Psoas muscle (tissue), 7 donors: ENCODE measurements at regions not wholly inside any gene's neighbourhood (a gene's known extent, or its start where the extent isn't known, plus 50 kb on each side); places are given as distances from the start of the nearest gene placed in this dataset.
"Not testable (repeated sequence)": the region's sequence is repeated elsewhere in the genome, so short reads cannot be mapped to it uniquely, and the experiment has no call there.

Experiments used
- ATAC-seq, 4 donors: fragments of 200-7000 bp; cut with Tn5 transposase; one replicate each; pipeline ENCODE4 v1.9.1; 2020; ENCODE audit warnings: moderate library complexity in 3 of 4, mild to moderate bottlenecking in 2 of 4
- DNase-seq, 2 donors: peaks; one replicate each; pipeline ENCODE4 v3.0.0-alpha.2; 2020
- H3K27ac ChIP-seq: fragments of 200-600 bp; one replicate; pipeline ENCODE4 v1.8.0; 2022
- H3K27me3 ChIP-seq, 3 donors: fragments of 200-600 bp in 1 of 3; one replicate each; pipeline versions ENCODE4 v1.6.1 to v1.8.0; 2013 to 2022; ENCODE audit warnings: low read length in 2 of 3, mild to moderate bottlenecking in 2 of 3, moderate library complexity in 1 of 3; ENCODE audit not compliant: insufficient read depth in 3 of 3
- H3K36me3 ChIP-seq, 2 donors: fragments of 200-600 bp in 1 of 2; one replicate each; pipeline versions ENCODE4 v1.6.1 to v1.8.0; 2013 to 2022; ENCODE audit warnings: low read depth in 1 of 2, mild to moderate bottlenecking in 1 of 2, moderate library complexity in 1 of 2; ENCODE audit not compliant: insufficient read depth in 1 of 2
- H3K4me1 ChIP-seq: fragments of 200-600 bp; one replicate; pipeline ENCODE4 v1.8.0; 2022
- H3K4me3 ChIP-seq: fragments of 200-600 bp; one replicate; pipeline ENCODE4 v1.8.0; 2022; ENCODE audit warnings: mild to moderate bottlenecking
- H3K9me3 ChIP-seq: fragments of 200-600 bp; one replicate; pipeline ENCODE4 v1.8.0; 2022
- WGBS, 3 donors: extraction: QIAGEN DNeasy Blood & Tissue Kit; methylation state at CpG; one replicate each; pipeline versions ENCODE4 v1.1.6 to v1.1.7; 2013; 5-methylcytosine and 5-hydroxymethylcytosine counted together
- intact Hi-C, 2 donors: fragments of 100-400 bp; cut with DNase I; formaldehyde crosslinking; loops; one replicate each; pipeline versions ENCODE4 v1.11.0 to v1.14.2; 2022
- TF ChIP-seq, protein P1 (sequence below): fragments of 200-600 bp; IDR thresholded peaks from one replicate; pipeline ENCODE4 v1.8.0; 2022; ENCODE audit warnings: antibody characterized with exemption
- donor health status: healthy with polysubstance abuse.
- donor health status: DM: no; HTN: no; CAD: no; lungs with moderate emphysema.
- donor health status: Bipolar disorder and iron deficiency.
- donor health status: healthy.
- donor health status: DM: yes; HTN: yes; CAD: no.
- donor health status: DM: no; HTN: no; CAD: no.
- donor health status: DM: yes; HTN: yes; CAD: no.

DNA sequence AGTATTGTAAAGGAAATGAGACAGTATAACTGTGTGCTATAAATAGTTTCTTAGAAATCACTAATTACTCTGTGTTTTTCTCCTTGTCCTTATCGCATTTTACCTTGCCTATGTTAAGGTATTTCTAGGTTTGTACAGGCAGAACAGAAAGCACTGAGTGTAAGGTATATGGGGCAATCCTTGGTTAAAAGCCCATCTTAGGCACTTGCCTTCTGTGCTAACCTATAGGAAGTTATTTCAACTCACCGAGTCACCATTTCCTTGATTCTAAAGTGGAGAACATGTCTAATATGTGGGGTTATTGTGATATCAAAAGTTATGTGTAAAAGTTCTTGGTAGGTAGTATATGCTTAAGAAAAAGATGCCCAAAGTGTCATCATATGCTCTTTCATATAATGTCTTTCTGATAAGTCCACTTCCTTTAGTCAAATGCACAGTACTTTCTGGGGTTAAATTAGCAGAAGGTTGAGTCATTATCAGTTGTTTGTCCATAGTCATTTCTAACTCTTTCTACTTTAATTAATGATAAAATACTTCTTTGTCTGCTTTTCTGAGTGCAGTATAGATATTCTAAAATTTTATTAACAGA is 276.4 kb downstream of the UTRN start:
- DNase-seq, result no peak
- H3K4me1 ChIP-seq, result no peaks in the 10 kb centered on the region
- intact Hi-C loops, result no loop called here
- no peak for ATAC-seq
- WGBS, 3 donors, result 95 to 100% (median 96%) methylated on average over 2 of the region's 2 CpGs
- no peak overlapping the region for H3K27ac ChIP-seq
- TF ChIP-seq, protein P1, sequence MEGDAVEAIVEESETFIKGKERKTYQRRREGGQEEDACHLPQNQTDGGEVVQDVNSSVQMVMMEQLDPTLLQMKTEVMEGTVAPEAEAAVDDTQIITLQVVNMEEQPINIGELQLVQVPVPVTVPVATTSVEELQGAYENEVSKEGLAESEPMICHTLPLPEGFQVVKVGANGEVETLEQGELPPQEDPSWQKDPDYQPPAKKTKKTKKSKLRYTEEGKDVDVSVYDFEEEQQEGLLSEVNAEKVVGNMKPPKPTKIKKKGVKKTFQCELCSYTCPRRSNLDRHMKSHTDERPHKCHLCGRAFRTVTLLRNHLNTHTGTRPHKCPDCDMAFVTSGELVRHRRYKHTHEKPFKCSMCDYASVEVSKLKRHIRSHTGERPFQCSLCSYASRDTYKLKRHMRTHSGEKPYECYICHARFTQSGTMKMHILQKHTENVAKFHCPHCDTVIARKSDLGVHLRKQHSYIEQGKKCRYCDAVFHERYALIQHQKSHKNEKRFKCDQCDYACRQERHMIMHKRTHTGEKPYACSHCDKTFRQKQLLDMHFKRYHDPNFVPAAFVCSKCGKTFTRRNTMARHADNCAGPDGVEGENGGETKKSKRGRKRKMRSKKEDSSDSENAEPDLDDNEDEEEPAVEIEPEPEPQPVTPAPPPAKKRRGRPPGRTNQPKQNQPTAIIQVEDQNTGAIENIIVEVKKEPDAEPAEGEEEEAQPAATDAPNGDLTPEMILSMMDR, result no peak
- H3K27me3 ChIP-seq, result no peaks in the 10 kb centered on the region
- H3K9me3 ChIP-seq, result no peaks in the 10 kb centered on the region
- peaks cover 0 to 27% of the 10 kb centered on the region in 2 donors for H3K36me3 ChIP-seq
- no peak overlapping the region for H3K4me3 ChIP-seq

DNA sequence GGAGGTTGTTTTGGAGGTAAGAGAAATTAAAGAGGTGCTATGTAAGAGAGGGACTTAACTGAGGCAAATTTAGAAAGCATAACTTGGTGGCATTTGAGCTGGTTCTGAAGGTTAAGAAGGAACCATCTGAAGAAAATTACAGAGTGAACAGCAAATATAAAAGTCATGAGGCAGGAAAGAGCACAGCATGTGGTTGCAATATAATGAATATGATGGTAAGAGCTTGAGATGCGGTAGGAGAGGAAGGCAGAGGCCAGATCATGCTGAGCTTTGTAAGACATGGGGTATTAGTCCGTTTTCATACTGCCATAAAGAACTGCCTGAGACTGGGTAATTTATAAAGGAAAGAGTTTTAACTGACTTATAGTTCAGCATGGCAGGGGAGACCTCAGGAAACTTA is 279.1 kb downstream of the UTRN start:
- Histone ChIP-seq H3K4me3 (no peak overlapping the region), H3K36me3 (peaks cover 0 to 9% of the 10 kb centered on the region in 2 donors), H3K27me3 (no peaks in the 10 kb centered on the region), H3K9me3 (no peaks in the 10 kb centered on the region), H3K27ac (no peak overlapping the region), H3K4me1 (no peaks in the 10 kb centered on the region)
- DNase-seq (no peak), ATAC-seq (no peak)
- 97 to 100% (median 100%) methylated on average over 2 of the region's 2 CpGs for WGBS, 3 donors
- TF ChIP-seq, protein P1, result no peak
- intact Hi-C loops, result no loop called here

DNA sequence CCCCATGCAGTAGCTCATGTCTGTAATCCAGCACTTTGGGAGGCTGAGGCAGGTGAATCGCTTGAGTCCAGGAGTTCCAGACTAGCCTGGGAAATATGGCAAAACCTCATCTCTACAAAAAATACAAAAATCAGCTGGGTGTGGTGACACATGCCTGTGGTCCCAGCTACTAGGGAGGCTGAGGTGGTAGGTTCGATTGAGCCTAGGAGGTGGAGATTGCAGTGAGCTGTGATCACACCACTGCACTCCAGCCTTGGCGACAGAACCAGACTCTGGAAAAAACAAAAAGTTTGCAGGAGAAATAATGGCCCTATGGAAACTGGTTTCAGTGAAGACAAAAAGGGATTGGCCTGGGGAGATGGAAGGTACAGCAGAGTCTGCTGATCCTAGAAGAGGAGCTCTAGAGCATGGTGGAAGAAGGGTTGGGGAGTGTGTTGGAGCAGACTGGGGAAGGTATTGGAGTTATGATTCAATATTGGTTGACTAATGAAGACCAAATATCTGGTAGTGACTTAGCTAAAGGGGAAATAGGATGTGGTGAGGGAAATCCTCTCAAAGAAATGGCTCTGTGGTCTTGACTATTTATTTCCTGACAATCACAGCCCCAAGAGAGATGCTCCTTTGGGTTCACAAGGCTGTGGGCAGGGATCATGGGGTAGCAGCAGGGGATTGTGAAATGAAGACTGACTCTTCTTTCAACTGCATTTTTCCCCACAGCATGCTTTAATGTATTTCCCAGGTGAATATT is 281.9 kb downstream of the UTRN start:
- Histone ChIP-seq H3K27me3 (no peaks in the 10 kb centered on the region), H3K36me3 (peaks cover 0 to 9% of the 10 kb centered on the region in 2 donors), H3K4me1 (no peaks in the 10 kb centered on the region), H3K9me3 (no peaks in the 10 kb centered on the region), H3K4me3 (no peak overlapping the region), H3K27ac (no peak overlapping the region)
- ATAC-seq (no peak), DNase-seq (no peak)
- 94 to 98% (median 97%) methylated on average over 3 of the region's 3 CpGs for WGBS, 3 donors
- TF ChIP-seq, protein P1, result no peak
- intact Hi-C loops, result no loop called here

DNA sequence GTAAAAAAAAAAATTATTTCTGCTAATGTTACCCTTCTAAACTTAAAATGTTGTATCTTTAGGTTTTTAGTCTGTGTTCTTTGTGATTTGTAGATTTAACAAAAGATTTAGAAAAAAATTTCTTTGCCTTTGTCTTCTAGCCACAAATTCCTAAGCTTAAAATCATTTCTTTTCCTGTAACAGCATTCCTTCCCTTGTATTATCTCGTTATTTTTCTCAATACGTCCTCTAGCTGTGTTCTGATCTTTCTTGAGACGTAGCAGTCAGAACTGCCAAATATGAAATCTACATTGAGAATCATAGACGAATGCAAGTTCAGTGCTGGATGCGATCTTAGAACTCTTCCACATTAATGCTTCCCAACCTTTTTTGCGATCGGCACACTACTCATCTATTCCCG is 283.1 kb downstream of the UTRN start:
- TF ChIP-seq, protein P1, result no peak
- intact Hi-C loops, result no loop called here
- no peaks in the 10 kb centered on the region for H3K4me1 ChIP-seq

DNA sequence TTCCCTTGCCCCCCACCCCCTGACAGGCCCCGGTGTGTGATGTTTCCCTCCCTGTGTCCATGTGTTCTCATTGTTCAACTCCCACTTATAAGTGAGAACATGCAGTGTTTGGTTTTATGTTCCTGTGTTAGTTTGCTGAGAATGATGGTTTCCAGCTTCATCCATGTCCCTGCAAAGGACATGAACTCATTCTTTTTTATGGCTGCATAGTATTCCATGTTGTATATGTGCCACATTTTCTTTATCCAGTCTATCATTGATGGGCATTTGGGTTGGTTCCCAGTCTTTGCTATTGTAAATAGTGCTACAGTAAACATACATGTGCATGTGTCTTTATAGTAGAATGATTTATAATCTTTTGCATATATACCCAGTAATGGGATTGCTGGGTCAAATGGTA is 287.4 kb downstream of the UTRN start:
- DNase-seq, H3K4me3 ChIP-seq, H3K36me3 ChIP-seq, intact Hi-C loops, ATAC-seq, H3K4me1 ChIP-seq, H3K27ac ChIP-seq, H3K9me3 ChIP-seq, H3K27me3 ChIP-seq: not testable (repeated sequence)
- 97 to 100% (median 100%) methylated on average over 1 of the region's 1 CpG for WGBS, 3 donors

More for the DNA sequence above, 283.1 kb downstream of the UTRN start:
- H3K9me3 ChIP-seq, result no peaks in the 10 kb centered on the region
- peaks cover 0 to 7% of the 10 kb centered on the region in 2 donors for H3K36me3 ChIP-seq
- no peaks in the 10 kb centered on the region for H3K27me3 ChIP-seq
- DNase-seq (no peak), ATAC-seq (no peak)
- no peak overlapping the region for H3K4me3 ChIP-seq
- 93% methylated on average over 8 of the region's 8 CpGs for WGBS, 3 donors
- no peak overlapping the region for H3K27ac ChIP-seq
